Esophagus squamous epithelium (tissue), 4 donors: ENCODE measurements at regions not wholly inside any gene's neighbourhood (a gene's known extent, or its start where the extent isn't known, plus 50 kb on each side); places are given as distances from the start of the nearest gene placed in this dataset.

Experiments used
- CTCF ChIP-seq, 6 experiments: fragments of 450-650 bp in 4 of 6; fragments of 200-600 bp in 2 of 6; sonication (generic) in 2 of 6; IDR thresholded peaks; one replicate each; pipeline ENCODE4 v1.5.1; 2016 to 2019; ENCODE audit warnings: antibody characterized with exemption in 6 of 6, mild to moderate bottlenecking in 4 of 6, moderate library complexity in 4 of 6
- POLR2A ChIP-seq, 4 donors: fragments of 450-650 bp; IDR thresholded peaks; one replicate each; pipeline ENCODE4 v1.6.1; 2017; ENCODE audit warnings: antibody characterized with exemption in 4 of 4, mild to moderate bottlenecking in 4 of 4, moderate library complexity in 3 of 4

GRCh38 chr5:143558048-143558447 is 154.6 kb upstream of the NR3C1 start:
- TF ChIP-seq POLR2A (IDR thresholded peaks at IDR 0.05): no peak
- no peak for TF ChIP-seq CTCF (IDR thresholded peaks at IDR 0.05)
